ENCODE measurements at regions not wholly inside any gene's neighbourhood (a gene's known extent, or its start where the extent isn't known, plus 50 kb on each side); places are given as distances from the start of the nearest gene placed in this dataset.

DNA sequence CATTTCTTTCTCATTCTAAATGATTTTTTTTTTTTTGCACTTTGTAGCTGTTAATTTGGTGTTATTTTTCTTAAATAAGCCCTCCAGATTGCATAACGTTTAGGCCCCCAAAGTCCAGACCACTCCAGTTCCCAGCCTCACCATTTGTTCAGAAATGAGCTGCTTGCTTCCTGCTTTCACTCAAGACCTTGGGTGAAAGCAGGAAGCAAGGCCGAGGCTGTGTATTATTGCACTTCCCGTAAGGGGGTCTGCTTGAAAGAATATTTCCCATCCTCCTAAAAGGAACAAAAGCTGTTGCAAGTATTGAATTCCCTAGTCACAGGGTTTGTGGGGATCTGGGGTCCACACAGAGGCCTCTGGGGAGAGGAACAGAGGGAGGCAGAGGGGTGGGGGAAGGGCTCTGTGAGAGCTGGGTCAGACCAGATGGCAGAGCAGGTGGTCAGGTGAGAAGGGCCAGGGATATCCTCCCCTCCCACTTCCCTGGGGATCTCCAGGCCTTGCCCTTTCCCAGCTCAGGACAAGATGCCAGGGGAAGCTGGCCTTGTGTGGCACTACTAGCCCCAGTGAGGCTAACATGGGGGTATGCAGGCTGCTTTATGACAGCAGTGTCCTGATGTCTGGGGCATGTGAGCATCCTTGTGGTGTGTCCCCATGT, 51.6 kb upstream of the MYEOV start:
- no peak for TF ChIP-seq EZH2phosphoT487 (IDR thresholded peaks at IDR 0.05; ENCODE audit: borderline replicate concordance)
- TF ChIP-seq, protein P1, sequence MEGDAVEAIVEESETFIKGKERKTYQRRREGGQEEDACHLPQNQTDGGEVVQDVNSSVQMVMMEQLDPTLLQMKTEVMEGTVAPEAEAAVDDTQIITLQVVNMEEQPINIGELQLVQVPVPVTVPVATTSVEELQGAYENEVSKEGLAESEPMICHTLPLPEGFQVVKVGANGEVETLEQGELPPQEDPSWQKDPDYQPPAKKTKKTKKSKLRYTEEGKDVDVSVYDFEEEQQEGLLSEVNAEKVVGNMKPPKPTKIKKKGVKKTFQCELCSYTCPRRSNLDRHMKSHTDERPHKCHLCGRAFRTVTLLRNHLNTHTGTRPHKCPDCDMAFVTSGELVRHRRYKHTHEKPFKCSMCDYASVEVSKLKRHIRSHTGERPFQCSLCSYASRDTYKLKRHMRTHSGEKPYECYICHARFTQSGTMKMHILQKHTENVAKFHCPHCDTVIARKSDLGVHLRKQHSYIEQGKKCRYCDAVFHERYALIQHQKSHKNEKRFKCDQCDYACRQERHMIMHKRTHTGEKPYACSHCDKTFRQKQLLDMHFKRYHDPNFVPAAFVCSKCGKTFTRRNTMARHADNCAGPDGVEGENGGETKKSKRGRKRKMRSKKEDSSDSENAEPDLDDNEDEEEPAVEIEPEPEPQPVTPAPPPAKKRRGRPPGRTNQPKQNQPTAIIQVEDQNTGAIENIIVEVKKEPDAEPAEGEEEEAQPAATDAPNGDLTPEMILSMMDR (conservative IDR thresholded peaks at IDR 0.05; ENCODE audit: low read length) = no peak

Measured in Loucy (cell line).